SU-DHL-6 (cell line): ENCODE measurements at regions not wholly inside any gene's neighbourhood (a gene's known extent, or its start where the extent isn't known, plus 50 kb on each side); places are given as distances from the start of the nearest gene placed in this dataset.

Experiments used
- H2AFZ ChIP-seq: fragments of 200-600 bp; sonication (generic); 2 replicates; pipeline ENCODE4 v1.6.1; 2014; ENCODE audit warnings: low read depth, mild to moderate bottlenecking, moderate library complexity, mixed read lengths, antibody characterized with exemption, low read length; ENCODE audit not compliant: severe bottlenecking
- H3F3A ChIP-seq: fragments of 200-600 bp; shearing (Covaris generic); 2 replicates; pipeline ENCODE4 v1.6.0; 2016; ENCODE audit warnings: antibody characterized with exemption, mild to moderate bottlenecking; ENCODE audit not compliant: insufficient read depth
- H3K27ac ChIP-seq: fragments of 200-600 bp; sonication (generic); 2 replicates; pipeline ENCODE4 v1.5.1; 2016; ENCODE audit warnings: low read depth, mild to moderate bottlenecking, low read length, moderate library complexity, mixed read lengths
- H3K27me3 ChIP-seq: fragments of 200-600 bp; sonication (generic), shearing (Covaris generic); 2 replicates; pipeline ENCODE4 v1.6.0; 2014; ENCODE audit warnings: mild to moderate bottlenecking, low read length
- H3K36me3 ChIP-seq: fragments of 200-600 bp; sonication (generic); 2 replicates; pipeline ENCODE4 v1.6.1; 2014; ENCODE audit warnings: mild to moderate bottlenecking, low read length, mixed read lengths
- H3K4me2 ChIP-seq: fragments of 300-600, 200-600 bp; shearing (Covaris generic), sonication (generic); 2 replicates; pipeline ENCODE4 v1.6.0; 2014; ENCODE audit warnings: low read length, low read depth, mild to moderate bottlenecking; ENCODE audit not compliant: poor library complexity, severe bottlenecking
- H3K4me3 ChIP-seq: fragments of 200-600 bp; sonication (generic); 2 replicates; pipeline ENCODE4 v1.5.1; 2014; ENCODE audit warnings: antibody characterized with exemption, low read length, mild to moderate bottlenecking, mixed read lengths; ENCODE audit not compliant: insufficient read depth, poor library complexity, severe bottlenecking
- H3K79me2 ChIP-seq: fragments of 200-600 bp; sonication (generic); 2 replicates; pipeline ENCODE4 v1.6.1; 2014; ENCODE audit warnings: mild to moderate bottlenecking, low read length, moderate library complexity; ENCODE audit not compliant: insufficient read depth
- H3K9ac ChIP-seq: fragments of 200-600 bp; sonication (generic); 2 replicates; pipeline ENCODE4 v1.7.0; 2014; ENCODE audit warnings: mild to moderate bottlenecking, low read length
- H3K9me2 ChIP-seq: fragments of 200-600 bp; sonication (generic); replicated peaks from 2 replicates; pipeline ENCODE4 v1.6.1; 2014; ENCODE audit warnings: low read length; ENCODE audit not compliant: insufficient read depth
- H3K9me3 ChIP-seq: fragments of 200-600 bp; sonication (generic); 2 replicates; pipeline ENCODE4 v1.6.1; 2014; ENCODE audit warnings: low read length, mixed read lengths; ENCODE audit not compliant: insufficient read depth
- H4K20me1 ChIP-seq: fragments of 200-600 bp; sonication (generic); 2 replicates; pipeline ENCODE4 v1.6.1; 2014; ENCODE audit warnings: low read depth, mild to moderate bottlenecking, antibody characterized with exemption, low read length, moderate library complexity, mixed read lengths
- CTCF ChIP-seq: fragments of 200-600 bp; sonication (generic); IDR thresholded peaks from one replicate; pipeline ENCODE4 v1.5.1; 2017; ENCODE audit warnings: antibody characterized with exemption, mild to moderate bottlenecking, low read length, moderate library complexity; ENCODE audit not compliant: insufficient read depth, poor library complexity, severe bottlenecking
- EZH2phosphoT487 ChIP-seq: fragments of 200-600 bp; sonication (generic), shearing (Covaris generic); conservative IDR thresholded peaks from 2 replicates; pipeline ENCODE4 v1.6.1; 2018; ENCODE audit warnings: mild to moderate bottlenecking, antibody characterized with exemption, low read length, moderate library complexity, mixed read lengths

GRCh38 chr11:122270535-122270934 lies 154.5 kb upstream of the BLID start:
- Histone ChIP-seq H3K9me2 (no peaks in the 10 kb centered on the region), H3F3A (no peaks in the 10 kb centered on the region), H3K27ac (no peak overlapping the region), H2AFZ (no peak overlapping the region), H3K27me3 (no peaks in the 10 kb centered on the region), H3K36me3 (no peaks in the 10 kb centered on the region), H3K79me2 (no peaks in the 10 kb centered on the region), H3K9me3 (no peaks in the 10 kb centered on the region), H3K4me2 (no peak overlapping the region), H4K20me1 (no peaks in the 10 kb centered on the region), H3K9ac (no peak overlapping the region), H3K4me3 (no peak overlapping the region)
- TF ChIP-seq EZH2phosphoT487 (no peak), CTCF (no peak)

GRCh38 chr11:122269824-122270223 lies 153.8 kb upstream of the BLID start:
- Histone ChIP-seq H3K9me3 (no peaks in the 10 kb centered on the region), H3K27me3 (no peaks in the 10 kb centered on the region), H3K9ac (no peak overlapping the region), H3K9me2 (no peaks in the 10 kb centered on the region), H3K4me3 (no peak overlapping the region), H4K20me1 (no peaks in the 10 kb centered on the region), H3F3A (no peaks in the 10 kb centered on the region), H3K4me2 (no peak overlapping the region), H3K36me3 (no peaks in the 10 kb centered on the region), H3K79me2 (no peaks in the 10 kb centered on the region), H3K27ac (no peak overlapping the region), H2AFZ (no peak overlapping the region)
- no peak for TF ChIP-seq CTCF
- no peak for TF ChIP-seq EZH2phosphoT487

GRCh38 chr11:122268601-122269130 lies 152.7 kb upstream of the BLID start:
- Histone ChIP-seq H3K36me3 (no peaks in the 10 kb centered on the region), H3K9ac (no peak overlapping the region), H3K4me3 (no peak overlapping the region), H2AFZ (no peak overlapping the region), H3K79me2 (no peaks in the 10 kb centered on the region), H3K27ac (no peak overlapping the region), H3K4me2 (no peak overlapping the region), H3K27me3 (no peaks in the 10 kb centered on the region), H3K9me2 (no peaks in the 10 kb centered on the region), H3K9me3 (no peaks in the 10 kb centered on the region), H3F3A (no peaks in the 10 kb centered on the region), H4K20me1 (no peaks in the 10 kb centered on the region)
- no peak for TF ChIP-seq EZH2phosphoT487
- TF ChIP-seq CTCF, result no peak

- Histone ChIP-seq H3K9me2 (no peaks in the 10 kb centered on the region), H3K27me3 (no peaks in the 10 kb centered on the region), H3F3A (no peaks in the 10 kb centered on the region), H3K4me2 (no peak overlapping the region), H3K79me2 (no peaks in the 10 kb centered on the region), H3K9ac (no peak overlapping the region), H3K27ac (no peak overlapping the region), H3K36me3 (no peaks in the 10 kb centered on the region), H4K20me1 (no peaks in the 10 kb centered on the region), H2AFZ (no peak overlapping the region), H3K9me3 (no peaks in the 10 kb centered on the region), H3K4me3 (no peak overlapping the region)
- no peak for TF ChIP-seq EZH2phosphoT487
- no peak for TF ChIP-seq CTCF
Observed at GRCh38 chr11:122267602-122268001, 151.6 kb upstream of the BLID start.
